ENCODE measurements at regions not wholly inside any gene's neighbourhood (a gene's known extent, or its start where the extent isn't known, plus 50 kb on each side); places are given as distances from the start of the nearest gene placed in this dataset.

GRCh38 chr2:168355121-168355520 is 101.0 kb upstream of the CERS6 start:
- Mint-ChIP-seq H3K9me3 (peaks cover 4% of the 10 kb centered on the region), H3K27me3 (no peaks in the 10 kb centered on the region), H3K4me3 (no peak overlapping the region), H3K27ac (no peak overlapping the region), H3K36me3 (no peaks in the 10 kb centered on the region), H3K4me1 (no peaks in the 10 kb centered on the region)
- peak; percentile 46 for ATAC-seq

- Mint-ChIP-seq H3K27ac (no peak overlapping the region), H3K4me1 (no peaks in the 10 kb centered on the region), H3K9me3 (peaks cover 4% of the 10 kb centered on the region), H3K4me3 (no peak overlapping the region), H3K27me3 (no peaks in the 10 kb centered on the region), H3K36me3 (no peaks in the 10 kb centered on the region)
- ATAC-seq, result no peak
These were observed 100.1 kb upstream of the CERS6 start for GRCh38 chr2:168355779-168356476.

- no peak overlapping the region for H3K27ac Mint-ChIP-seq
These were observed 99.6 kb upstream of the CERS6 start for GRCh38 chr2:168356477-168356835.

GRCh38 chr2:168357797-168358472 is 98.1 kb upstream of the CERS6 start:
- peaks cover 4% of the 10 kb centered on the region for H3K9me3 Mint-ChIP-seq
- H3K27me3 Mint-ChIP-seq, result no peaks in the 10 kb centered on the region
- no peaks in the 10 kb centered on the region for H3K36me3 Mint-ChIP-seq
- no peaks in the 10 kb centered on the region for H3K4me1 Mint-ChIP-seq
- no peak for ATAC-seq
- no peak overlapping the region for H3K4me3 Mint-ChIP-seq
- H3K27ac Mint-ChIP-seq, result no peak overlapping the region

More at GRCh38 chr2:168356477-168356835, 99.6 kb upstream of the CERS6 start:
- no peak overlapping the region for H3K4me3 Mint-ChIP-seq
- H3K36me3 Mint-ChIP-seq, result no peaks in the 10 kb centered on the region
- no peak for ATAC-seq
- H3K4me1 Mint-ChIP-seq, result no peaks in the 10 kb centered on the region
- no peaks in the 10 kb centered on the region for H3K27me3 Mint-ChIP-seq
- peaks cover 4% of the 10 kb centered on the region for H3K9me3 Mint-ChIP-seq

- no peak overlapping the region for H3K27ac Mint-ChIP-seq
- H3K36me3 Mint-ChIP-seq, result no peaks in the 10 kb centered on the region
- no peak for ATAC-seq
- no peak overlapping the region for H3K4me3 Mint-ChIP-seq
- no peaks in the 10 kb centered on the region for H3K27me3 Mint-ChIP-seq
- no peaks in the 10 kb centered on the region for H3K4me1 Mint-ChIP-seq
- H3K9me3 Mint-ChIP-seq, result no peaks in the 10 kb centered on the region
These were observed 97.0 kb upstream of the CERS6 start for GRCh38 chr2:168359082-168359481.

- no peaks in the 10 kb centered on the region for H3K9me3 Mint-ChIP-seq
- H3K36me3 Mint-ChIP-seq, result no peaks in the 10 kb centered on the region
- H3K27me3 Mint-ChIP-seq, result no peaks in the 10 kb centered on the region
- H3K4me1 Mint-ChIP-seq, result no peaks in the 10 kb centered on the region
- no peak overlapping the region for H3K4me3 Mint-ChIP-seq
- no peak for ATAC-seq
- no peak overlapping the region for H3K27ac Mint-ChIP-seq
These were observed 92.6 kb upstream of the CERS6 start for GRCh38 chr2:168363347-168364092.

GRCh38 chr2:168365094-168365621 is 90.9 kb upstream of the CERS6 start:
- Mint-ChIP-seq H3K36me3 (no peaks in the 10 kb centered on the region), H3K27ac (no peak overlapping the region), H3K9me3 (no peaks in the 10 kb centered on the region), H3K27me3 (no peaks in the 10 kb centered on the region), H3K4me1 (no peaks in the 10 kb centered on the region), H3K4me3 (no peak overlapping the region)
- no peak for ATAC-seq

GRCh38 chr2:168369031-168369430 is 87.0 kb upstream of the CERS6 start:
- no peaks in the 10 kb centered on the region for H3K4me1 Mint-ChIP-seq
- peaks cover 9% of the 10 kb centered on the region for H3K9me3 Mint-ChIP-seq
- peaks cover 25% of the 10 kb centered on the region for H3K27me3 Mint-ChIP-seq
- H3K4me3 Mint-ChIP-seq, result no peak overlapping the region
- H3K27ac Mint-ChIP-seq, result no peak overlapping the region
- H3K36me3 Mint-ChIP-seq, result no peaks in the 10 kb centered on the region
- ATAC-seq, result no peak

GRCh38 chr2:168371273-168372019 is 84.6 kb upstream of the CERS6 start:
- Mint-ChIP-seq H3K27ac (no peak overlapping the region), H3K36me3 (no peaks in the 10 kb centered on the region), H3K27me3 (peaks cover 25% of the 10 kb centered on the region), H3K4me1 (no peaks in the 10 kb centered on the region), H3K4me3 (no peak overlapping the region), H3K9me3 (peaks cover 10% of the 10 kb centered on the region)
- no peak for ATAC-seq

- H3K36me3 Mint-ChIP-seq, result no peaks in the 10 kb centered on the region
- no peak overlapping the region for H3K27ac Mint-ChIP-seq
- H3K27me3 Mint-ChIP-seq, result peaks cover 25% of the 10 kb centered on the region
- no peak for ATAC-seq
- no peak overlapping the region for H3K4me3 Mint-ChIP-seq
- no peaks in the 10 kb centered on the region for H3K4me1 Mint-ChIP-seq
- peaks cover 15% of the 10 kb centered on the region for H3K9me3 Mint-ChIP-seq
These were observed 82.6 kb upstream of the CERS6 start for GRCh38 chr2:168373468-168373867.

GRCh38 chr2:168375195-168375798 is 80.8 kb upstream of the CERS6 start:
- peaks cover 25% of the 10 kb centered on the region for H3K27me3 Mint-ChIP-seq
- no peak for ATAC-seq
- H3K4me3 Mint-ChIP-seq, result no peak overlapping the region
- H3K36me3 Mint-ChIP-seq, result no peaks in the 10 kb centered on the region
- H3K27ac Mint-ChIP-seq, result no peak overlapping the region
- H3K4me1 Mint-ChIP-seq, result no peaks in the 10 kb centered on the region
- peaks cover 15% of the 10 kb centered on the region for H3K9me3 Mint-ChIP-seq

GRCh38 chr2:168378960-168379669 is 77.0 kb upstream of the CERS6 start:
- no peaks in the 10 kb centered on the region for H3K4me1 Mint-ChIP-seq
- H3K9me3 Mint-ChIP-seq, result peaks cover 7% of the 10 kb centered on the region
- no peaks in the 10 kb centered on the region for H3K36me3 Mint-ChIP-seq
- no peak overlapping the region for H3K4me3 Mint-ChIP-seq
- peaks cover 9% of the 10 kb centered on the region for H3K27me3 Mint-ChIP-seq
- no peak for ATAC-seq
- no peak overlapping the region for H3K27ac Mint-ChIP-seq

GRCh38 chr2:168380500-168380899 is 75.6 kb upstream of the CERS6 start:
- Mint-ChIP-seq H3K27me3 (peaks cover 9% of the 10 kb centered on the region), H3K27ac (no peak overlapping the region), H3K4me1 (no peaks in the 10 kb centered on the region), H3K4me3 (no peak overlapping the region), H3K36me3 (no peaks in the 10 kb centered on the region), H3K9me3 (peaks cover 7% of the 10 kb centered on the region)
- ATAC-seq, result no peak

- Mint-ChIP-seq H3K4me1 (no peaks in the 10 kb centered on the region), H3K27me3 (no peaks in the 10 kb centered on the region), H3K27ac (no peak overlapping the region), H3K36me3 (no peaks in the 10 kb centered on the region), H3K9me3 (peaks cover 9% of the 10 kb centered on the region), H3K4me3 (no peak overlapping the region)
- ATAC-seq, result no peak
These were observed 64.0 kb upstream of the CERS6 start for GRCh38 chr2:168392024-168392423.
